Transverse colon (tissue), 4 donors: ENCODE measurements at regions not wholly inside any gene's neighbourhood (a gene's known extent, or its start where the extent isn't known, plus 50 kb on each side); places are given as distances from the start of the nearest gene placed in this dataset.

Source experiments
- EP300 ChIP-seq: sonication (generic); formaldehyde crosslinking; IDR thresholded peaks from one replicate; pipeline ENCODE4 v1.6.1; 2017; ENCODE audit warnings: antibody characterized with exemption, low read depth
- POLR2A ChIP-seq: fragments of 450-650 bp; IDR thresholded peaks from one replicate; pipeline ENCODE4 v1.6.1; 2016; ENCODE audit warnings: antibody characterized with exemption, mild to moderate bottlenecking, moderate library complexity
- POLR2AphosphoS5 ChIP-seq, 3 donors: sonication (generic); formaldehyde crosslinking; IDR thresholded peaks; one replicate each; pipeline ENCODE4 v1.6.1; 2016; ENCODE audit warnings: antibody characterized with exemption in 3 of 3
- TF ChIP-seq, protein P1 (sequence below), 5 experiments: fragments of 200-600 bp in 3 of 5; fragments of 450-650 bp in 2 of 5; sonication (generic) in 3 of 5; IDR thresholded peaks; 1 replicate in 2 of 5; 2 replicates in 3 of 5; pipeline ENCODE4 v1.5.1; 2016 to 2017; ENCODE audit warnings: antibody characterized with exemption in 5 of 5, inconsistent platforms in 3 of 5, mild to moderate bottlenecking in 2 of 5, moderate library complexity in 1 of 5

DNA sequence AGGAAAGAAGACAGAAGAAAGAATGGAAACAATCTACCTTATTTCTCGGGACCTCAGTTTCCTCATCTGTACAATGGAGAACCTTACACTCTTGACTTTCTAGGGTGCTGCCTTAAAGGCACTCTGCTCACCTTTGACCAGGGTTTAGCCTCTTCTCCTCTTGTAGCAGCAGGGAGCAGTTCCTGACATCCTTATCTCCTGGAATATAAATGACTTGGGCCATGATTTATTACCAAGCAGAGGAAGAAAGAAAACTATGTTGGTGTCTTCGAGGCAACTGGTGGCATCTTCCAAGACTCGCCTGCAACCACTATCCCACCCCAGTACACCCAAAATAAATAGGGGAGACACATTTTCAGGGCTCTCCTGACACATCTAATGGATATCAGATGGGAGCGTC, 314.2 kb downstream of the BUD13 start:
- TF ChIP-seq EP300 (no peak), POLR2A (no peak), POLR2AphosphoS5 (IDR thresholded peaks at IDR 0.05) (no peak)
- TF ChIP-seq, protein P1, sequence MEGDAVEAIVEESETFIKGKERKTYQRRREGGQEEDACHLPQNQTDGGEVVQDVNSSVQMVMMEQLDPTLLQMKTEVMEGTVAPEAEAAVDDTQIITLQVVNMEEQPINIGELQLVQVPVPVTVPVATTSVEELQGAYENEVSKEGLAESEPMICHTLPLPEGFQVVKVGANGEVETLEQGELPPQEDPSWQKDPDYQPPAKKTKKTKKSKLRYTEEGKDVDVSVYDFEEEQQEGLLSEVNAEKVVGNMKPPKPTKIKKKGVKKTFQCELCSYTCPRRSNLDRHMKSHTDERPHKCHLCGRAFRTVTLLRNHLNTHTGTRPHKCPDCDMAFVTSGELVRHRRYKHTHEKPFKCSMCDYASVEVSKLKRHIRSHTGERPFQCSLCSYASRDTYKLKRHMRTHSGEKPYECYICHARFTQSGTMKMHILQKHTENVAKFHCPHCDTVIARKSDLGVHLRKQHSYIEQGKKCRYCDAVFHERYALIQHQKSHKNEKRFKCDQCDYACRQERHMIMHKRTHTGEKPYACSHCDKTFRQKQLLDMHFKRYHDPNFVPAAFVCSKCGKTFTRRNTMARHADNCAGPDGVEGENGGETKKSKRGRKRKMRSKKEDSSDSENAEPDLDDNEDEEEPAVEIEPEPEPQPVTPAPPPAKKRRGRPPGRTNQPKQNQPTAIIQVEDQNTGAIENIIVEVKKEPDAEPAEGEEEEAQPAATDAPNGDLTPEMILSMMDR (IDR thresholded peaks at IDR 0.05): no peak
